HEK293T (cell line): ENCODE measurements at regions not wholly inside any gene's neighbourhood (a gene's known extent, or its start where the extent isn't known, plus 50 kb on each side); places are given as distances from the start of the nearest gene placed in this dataset.

Source experiments
- CTBP1 ChIP-seq: fragments of 450-650 bp; IDR thresholded peaks from 2 replicates; pipeline ENCODE4 v1.6.1; 2016; ENCODE audit warnings: borderline replicate concordance
- FOXA1 ChIP-seq: fragments of 450-650 bp; IDR thresholded peaks from 2 replicates; pipeline ENCODE4 v1.6.1; 2016; ENCODE audit warnings: mild to moderate bottlenecking
- PKNOX1 ChIP-seq: fragments of 450-650 bp; IDR thresholded peaks from 2 replicates; pipeline ENCODE4 v1.6.1; 2016

GRCh38 chr3:74353039-74353438 lies 261.4 kb downstream of the CNTN3 start:
- TF ChIP-seq FOXA1 (no peak), PKNOX1 (no peak), CTBP1 (no peak)
